Endothelial cell of umbilical vein (primary cell): ENCODE measurements at regions not wholly inside any gene's neighbourhood (a gene's known extent, or its start where the extent isn't known, plus 50 kb on each side); places are given as distances from the start of the nearest gene placed in this dataset.

Experiments
- BruUV-seq: library from RNA; stranded (reverse); fragments of 400-500 nt; replicated peaks from 2 replicates; lab custom pipeline; 2021; lab: Mats Ljungman, UMichigan
- CTCF ChIA-PET: fragments of 300-600, 350-600 bp; sonication (Branson Sonifier 250); formaldehyde crosslinking; loops from one replicate; lab custom pipeline; 2021; ENCODE audit warnings: antibody characterized with exemption, inconsistent platforms; lab: Charles Lee
- POLR2A ChIA-PET: fragments of 300-600, 350-600 bp; sonication (Branson Sonifier 250); formaldehyde crosslinking; loops from one replicate; lab custom pipeline; 2021; ENCODE audit warnings: antibody characterized with exemption, inconsistent platforms; lab: Charles Lee
- DNase-seq: peaks from one replicate; pipeline ENCODE4 v3.0.0-alpha.2; 2011; ENCODE audit warnings: low read depth, low spot score
- FAIRE-seq: peaks from 2 replicates; lab custom pipeline; 2011; peaks lifted over from hg19 to GRCh38; lab: Jason Lieb, UNC
- H2AFZ ChIP-seq: 2 replicates; pipeline ENCODE4 v1.6.0; 2012; ENCODE audit warnings: low read depth, low read length, control low read depth, inconsistent platforms
- H3K27ac ChIP-seq: 2 replicates; pipeline ENCODE4 v1.5.1; 2011; ENCODE audit warnings: low read depth, mild to moderate bottlenecking, control low read depth, low read length, moderate library complexity; ENCODE audit not compliant: insufficient read depth
- H3K27me3 ChIP-seq, 2 experiments: 2 replicates each; pipeline versions ENCODE4 v1.6.0 to v1.6.1; 2011; ENCODE audit warnings: low read length in 2 of 2, mixed read lengths in 1 of 2; ENCODE audit not compliant: control insufficient read depth in 2 of 2, insufficient read depth in 2 of 2
- H3K36me3 ChIP-seq, 2 experiments: 2 replicates in 1 of 2; 3 replicates in 1 of 2; pipeline ENCODE4 v1.5.1; 2011; ENCODE audit warnings: low read length in 2 of 2, mild to moderate bottlenecking in 1 of 2, moderate library complexity in 1 of 2; ENCODE audit not compliant: control insufficient read depth in 2 of 2, insufficient read depth in 2 of 2; ENCODE audit errors: extremely low read depth in 1 of 2
- H3K4me1 ChIP-seq: 3 replicates; pipeline ENCODE4 v1.5.1; 2011; ENCODE audit warnings: mild to moderate bottlenecking, low read length; ENCODE audit not compliant: control insufficient read depth, insufficient read depth; ENCODE audit errors: extremely low read depth
- H3K4me2 ChIP-seq: 2 replicates; pipeline ENCODE4 v1.6.1; 2011; ENCODE audit warnings: low read length, control low read depth, mixed read lengths; ENCODE audit not compliant: insufficient read depth
- H3K4me3 ChIP-seq, 3 experiments: fragments of 200-600 bp in 1 of 3; sonication (generic), shearing (Covaris generic) in 1 of 3; replicated peaks in 1 of 3; 2 replicates each; pipeline ENCODE4 v1.5.1; 2011 to 2016; ENCODE audit warnings: control low read depth in 3 of 3, low read length in 3 of 3, mild to moderate bottlenecking in 2 of 3, inconsistent platforms in 1 of 3, low read depth in 1 of 3, moderate library complexity in 1 of 3; ENCODE audit not compliant: insufficient read depth in 1 of 3
- H3K79me2 ChIP-seq: 2 replicates; pipeline ENCODE4 v1.6.0; 2012; ENCODE audit warnings: low read length, inconsistent platforms; ENCODE audit not compliant: control insufficient read depth, insufficient read depth
- H3K9ac ChIP-seq: replicated peaks from 2 replicates; pipeline ENCODE3; 2011; ENCODE audit warnings: low read length, control low read depth; ENCODE audit not compliant: insufficient read depth; ENCODE audit errors: extremely low read depth
- H3K9me1 ChIP-seq: replicated peaks from 3 replicates; pipeline ENCODE4 v1.6.0; 2011; ENCODE audit warnings: mild to moderate bottlenecking, low read length; ENCODE audit not compliant: control insufficient read depth, insufficient read depth; ENCODE audit errors: extremely low read depth
- H3K9me3 ChIP-seq: replicated peaks from 2 replicates; pipeline ENCODE4 v1.5.1; 2012; ENCODE audit warnings: low read length, inconsistent platforms; ENCODE audit not compliant: control insufficient read depth, insufficient read depth
- H4K20me1 ChIP-seq: replicated peaks from 2 replicates; pipeline ENCODE3; 2011; ENCODE audit warnings: mild to moderate bottlenecking, low read length; ENCODE audit not compliant: control insufficient read depth, insufficient read depth; ENCODE audit errors: extremely low read depth
- EZH2 ChIP-seq: IDR thresholded peaks from 2 replicates; pipeline ENCODE4 v1.6.1; 2012; ENCODE audit warnings: borderline replicate concordance, low read depth, mild to moderate bottlenecking, moderate library complexity, low read length, inconsistent platforms; ENCODE audit not compliant: severe bottlenecking
- FOS ChIP-seq: IDR thresholded peaks from 2 replicates; pipeline ENCODE4 v1.6.1; 2011; ENCODE audit warnings: mild to moderate bottlenecking, low read length, moderate library complexity, borderline replicate concordance; ENCODE audit not compliant: insufficient read depth
- GATA2 ChIP-seq: IDR thresholded peaks from 2 replicates; pipeline ENCODE4 v1.7.0; 2011; ENCODE audit warnings: low read depth, mild to moderate bottlenecking, moderate library complexity, mixed read lengths, low read length; ENCODE audit not compliant: insufficient read length, insufficient read depth
- JUN ChIP-seq: IDR thresholded peaks from 2 replicates; pipeline ENCODE4 v1.6.1; 2011; ENCODE audit warnings: borderline replicate concordance, low read depth; ENCODE audit not compliant: insufficient read length, insufficient read depth
- MAX ChIP-seq: IDR thresholded peaks from 2 replicates; pipeline ENCODE4 v1.6.1; 2011; ENCODE audit not compliant: insufficient read depth, insufficient read length
- MYC ChIP-seq: IDR thresholded peaks from one replicate; pipeline ENCODE4 v1.6.1; 2011; ENCODE audit warnings: mild to moderate bottlenecking, low read depth, low read length
- POLR2A ChIP-seq: IDR thresholded peaks from 2 replicates; pipeline ENCODE4 v1.6.1; 2012; ENCODE audit warnings: low read depth, mild to moderate bottlenecking, control low read depth, low read length
- POLR2AphosphoS5 ChIP-seq: IDR thresholded peaks from 2 replicates; pipeline ENCODE4 v1.6.1; 2012; ENCODE audit warnings: low read depth, mild to moderate bottlenecking, control low read depth, low read length, moderate library complexity; ENCODE audit not compliant: insufficient read depth
- dilution Hi-C: fragments of 300-500 bp; cut with MboI; formaldehyde crosslinking; loops from one replicate; pipeline ENCODE4 v1.15.0; 2019; ENCODE audit warnings: low sequenced_read_pairs; ENCODE audit not compliant: extremely low pct_ligation_motif_present
- intact Hi-C: fragments of 100-400 bp; cut with micrococcal nuclease; formaldehyde crosslinking; loops from one replicate; pipeline ENCODE4 v1.10.0; 2022
- TF ChIP-seq, protein P1 (sequence below), 2 donors: IDR thresholded peaks; 1 replicate in 1 of 2; 2 replicates in 1 of 2; pipeline ENCODE4 v1.5.1; 2011; ENCODE audit warnings: low read length in 2 of 2, mild to moderate bottlenecking in 2 of 2, moderate library complexity in 2 of 2, control low read depth in 1 of 2, inconsistent platforms in 1 of 2, low read depth in 1 of 2; ENCODE audit not compliant: insufficient read depth in 1 of 2; ENCODE audit errors: extremely low read depth in 1 of 2

DNA sequence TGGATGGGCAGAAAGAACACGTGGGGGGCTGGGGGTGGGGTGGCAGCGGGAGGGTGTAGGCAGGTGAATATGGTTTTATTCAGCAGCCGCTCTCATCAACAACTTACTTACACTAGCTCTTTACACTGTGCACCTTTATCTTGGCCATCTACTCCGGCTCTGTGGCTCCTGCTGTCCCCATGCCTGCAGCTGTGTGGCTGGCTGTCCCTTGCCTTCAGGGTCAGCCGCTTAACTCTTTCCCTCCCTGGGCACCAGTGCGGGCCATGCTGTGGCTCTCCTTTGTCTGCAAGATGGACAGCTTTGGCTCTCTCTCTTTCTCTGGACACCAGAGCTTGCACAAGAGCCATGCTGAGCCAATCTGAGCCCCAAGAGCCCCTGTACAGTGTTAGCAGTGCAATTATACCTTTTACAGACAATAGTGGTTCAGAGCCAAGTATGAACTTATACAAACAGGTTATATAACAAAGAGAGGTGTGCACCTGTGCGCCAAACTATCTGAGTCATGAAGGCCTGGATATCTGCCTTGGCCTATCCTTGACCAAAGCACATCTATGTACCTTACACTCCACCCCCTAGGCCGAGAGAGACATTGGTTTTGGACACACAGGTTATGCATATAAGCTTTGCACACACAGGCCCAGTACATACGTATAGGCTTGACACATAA lies 94.3 kb upstream of the CTSC start:
- Histone ChIP-seq H3K4me2 (no peak overlapping the region), H3K4me3 (no peak overlapping the region), H3K9me1 (no peaks in the 10 kb centered on the region), H2AFZ (no peak overlapping the region), H3K9me3 (no peaks in the 10 kb centered on the region), H3K4me1 (no peaks in the 10 kb centered on the region), H3K9ac (no peak overlapping the region), H4K20me1 (no peaks in the 10 kb centered on the region), H3K27me3 (no peaks in the 10 kb centered on the region), H3K79me2 (no peaks in the 10 kb centered on the region), H3K36me3 (no peaks in the 10 kb centered on the region), H3K27ac (no peak overlapping the region)
- BruUV-seq, result no TSS peak
- dilution Hi-C loops, result no loop called here
- CTCF ChIA-PET, result interaction anchor here (2.0 kb wide), 1 partner anchor 16 kb away, joined by 10 read pairs; no protein-coding TSS in a partner anchor
- POLR2A ChIA-PET, result no interaction called here
- DNase-seq (no peak), FAIRE-seq (no peak)
- intact Hi-C loops, result no loop called here
- no peak for TF ChIP-seq POLR2A
- TF ChIP-seq POLR2AphosphoS5, result no peak
- TF ChIP-seq MAX, result no peak
- no peak for TF ChIP-seq MYC
- TF ChIP-seq GATA2, result no peak
- TF ChIP-seq, protein P1, sequence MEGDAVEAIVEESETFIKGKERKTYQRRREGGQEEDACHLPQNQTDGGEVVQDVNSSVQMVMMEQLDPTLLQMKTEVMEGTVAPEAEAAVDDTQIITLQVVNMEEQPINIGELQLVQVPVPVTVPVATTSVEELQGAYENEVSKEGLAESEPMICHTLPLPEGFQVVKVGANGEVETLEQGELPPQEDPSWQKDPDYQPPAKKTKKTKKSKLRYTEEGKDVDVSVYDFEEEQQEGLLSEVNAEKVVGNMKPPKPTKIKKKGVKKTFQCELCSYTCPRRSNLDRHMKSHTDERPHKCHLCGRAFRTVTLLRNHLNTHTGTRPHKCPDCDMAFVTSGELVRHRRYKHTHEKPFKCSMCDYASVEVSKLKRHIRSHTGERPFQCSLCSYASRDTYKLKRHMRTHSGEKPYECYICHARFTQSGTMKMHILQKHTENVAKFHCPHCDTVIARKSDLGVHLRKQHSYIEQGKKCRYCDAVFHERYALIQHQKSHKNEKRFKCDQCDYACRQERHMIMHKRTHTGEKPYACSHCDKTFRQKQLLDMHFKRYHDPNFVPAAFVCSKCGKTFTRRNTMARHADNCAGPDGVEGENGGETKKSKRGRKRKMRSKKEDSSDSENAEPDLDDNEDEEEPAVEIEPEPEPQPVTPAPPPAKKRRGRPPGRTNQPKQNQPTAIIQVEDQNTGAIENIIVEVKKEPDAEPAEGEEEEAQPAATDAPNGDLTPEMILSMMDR (IDR thresholded peaks at IDR 0.05; ENCODE audit: extremely low read depth in 1 of 2, insufficient read depth in 1 of 2, low read depth in 1 of 2, low read length in 2 of 2), result no peak
- TF ChIP-seq FOS, result no peak
- TF ChIP-seq EZH2, result no peak
- no peak for TF ChIP-seq JUN
